ENCODE measurements at regions not wholly inside any gene's neighbourhood (a gene's known extent, or its start where the extent isn't known, plus 50 kb on each side); places are given as distances from the start of the nearest gene placed in this dataset.

DNA sequence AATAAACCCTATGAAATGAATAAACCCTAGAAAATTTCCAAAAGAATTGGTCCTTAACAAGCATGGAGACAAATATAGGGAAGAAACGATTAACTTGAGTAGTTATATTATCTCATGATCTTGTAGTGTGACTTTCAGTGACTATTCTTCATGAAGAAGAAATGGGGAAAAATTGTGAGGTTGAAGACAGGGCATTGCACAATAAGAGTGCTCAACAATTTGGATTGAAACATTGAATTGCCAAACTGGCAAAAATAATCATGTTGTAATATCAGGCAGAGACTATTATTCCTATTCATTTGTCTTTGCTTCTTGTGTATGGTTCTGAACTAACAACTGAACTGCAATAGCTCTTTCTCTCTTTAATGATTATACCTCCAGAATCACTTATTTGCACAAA lies 605.1 kb downstream of the PCDH7 start:
- DNase-seq: no peak

DNA sequence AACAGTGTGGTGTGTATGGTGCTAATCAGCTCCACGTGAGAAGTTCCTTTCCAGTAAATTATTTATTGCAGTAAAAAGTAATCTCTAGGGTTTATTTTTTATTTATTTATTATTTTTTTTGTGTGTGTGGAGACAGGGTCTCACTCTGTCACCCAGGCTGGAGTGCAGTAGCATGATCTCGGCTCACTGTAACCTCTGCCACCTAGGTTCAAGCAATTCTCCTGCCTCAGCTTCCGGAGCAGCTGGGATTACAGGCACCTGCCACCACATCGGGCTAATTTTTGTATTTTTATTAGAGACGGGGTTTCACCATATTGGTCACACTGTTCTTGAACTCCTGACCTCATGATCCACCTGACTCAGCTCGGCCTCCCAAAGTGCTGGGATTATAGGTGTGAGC lies 606.9 kb downstream of the PCDH7 start:
- no peak for DNase-seq

DNA sequence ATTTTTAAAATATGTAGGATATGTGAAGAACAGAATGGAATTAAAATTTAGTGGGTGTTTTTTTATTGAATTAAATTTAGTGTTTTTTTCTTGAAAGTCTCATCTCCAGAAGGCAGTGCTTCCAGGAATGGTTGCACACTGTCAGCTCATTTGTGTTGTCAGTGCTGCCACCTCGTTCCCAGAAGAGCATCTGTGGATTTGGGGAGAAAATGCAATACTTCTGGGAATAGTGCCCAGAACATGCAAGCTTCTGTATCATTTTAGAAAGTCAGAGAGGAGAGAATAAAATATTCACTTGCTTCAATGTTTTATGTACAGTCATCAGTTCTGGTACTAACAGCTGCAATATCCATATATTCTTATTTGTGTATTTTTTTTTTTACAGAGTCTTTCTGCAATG lies 608.8 kb downstream of the PCDH7 start:
- no peak for DNase-seq

DNA sequence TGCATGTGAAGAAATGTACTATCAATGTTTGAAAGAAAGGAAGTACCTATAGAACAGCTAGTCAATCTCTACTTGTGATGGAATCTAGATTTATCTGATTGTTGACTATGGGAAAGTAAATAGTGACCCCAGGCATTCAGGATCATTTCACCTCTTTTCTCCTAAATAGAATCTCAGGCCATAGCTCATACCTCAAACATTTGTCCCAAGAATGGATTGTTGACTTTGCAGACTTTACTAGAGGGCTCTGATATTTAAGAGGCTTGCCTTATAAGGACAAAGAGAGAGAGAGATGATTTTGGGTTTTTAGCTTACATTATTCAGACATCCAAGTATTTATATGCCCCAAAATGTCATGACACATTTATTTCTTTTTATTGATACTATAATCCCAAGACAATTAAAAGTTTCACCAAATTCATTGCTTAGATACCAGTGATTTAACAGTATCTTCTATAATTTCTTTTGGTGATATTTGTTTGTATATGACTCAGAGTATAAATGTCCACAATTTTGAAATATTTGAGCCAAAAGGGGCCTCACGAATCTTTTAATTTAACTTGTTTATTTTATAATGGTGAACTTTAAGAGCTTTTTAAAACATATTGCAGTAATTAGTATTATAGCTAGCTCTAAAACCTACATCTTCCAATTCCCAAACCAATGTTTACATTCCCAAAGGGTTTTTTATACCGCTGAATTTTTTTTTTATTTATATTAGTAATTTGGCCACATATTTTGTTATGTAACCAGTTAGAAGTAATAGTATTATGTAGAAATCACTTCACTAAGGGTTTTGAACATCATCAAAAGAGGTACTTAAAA lies 614.1 kb downstream of the PCDH7 start:
- no peak for DNase-seq

DNA sequence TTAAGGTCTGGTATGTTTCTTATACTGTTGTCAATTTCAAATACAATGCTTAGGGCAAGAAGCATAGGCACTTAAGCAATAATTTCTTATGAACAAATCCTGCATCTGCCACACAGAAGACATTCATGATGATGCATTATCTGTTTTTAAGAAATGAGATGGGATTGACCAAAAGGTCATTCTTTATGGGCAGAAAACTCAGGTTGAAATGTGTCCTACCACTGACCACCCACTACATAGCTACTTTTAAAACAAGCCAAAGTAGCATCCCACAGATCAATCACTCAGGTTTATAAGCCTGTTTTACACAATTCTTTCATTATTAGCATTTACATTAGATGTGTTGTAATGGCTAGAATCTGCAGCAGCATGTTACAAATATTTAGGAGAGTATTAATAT lies 617.8 kb downstream of the PCDH7 start:
- no peak for DNase-seq

DNA sequence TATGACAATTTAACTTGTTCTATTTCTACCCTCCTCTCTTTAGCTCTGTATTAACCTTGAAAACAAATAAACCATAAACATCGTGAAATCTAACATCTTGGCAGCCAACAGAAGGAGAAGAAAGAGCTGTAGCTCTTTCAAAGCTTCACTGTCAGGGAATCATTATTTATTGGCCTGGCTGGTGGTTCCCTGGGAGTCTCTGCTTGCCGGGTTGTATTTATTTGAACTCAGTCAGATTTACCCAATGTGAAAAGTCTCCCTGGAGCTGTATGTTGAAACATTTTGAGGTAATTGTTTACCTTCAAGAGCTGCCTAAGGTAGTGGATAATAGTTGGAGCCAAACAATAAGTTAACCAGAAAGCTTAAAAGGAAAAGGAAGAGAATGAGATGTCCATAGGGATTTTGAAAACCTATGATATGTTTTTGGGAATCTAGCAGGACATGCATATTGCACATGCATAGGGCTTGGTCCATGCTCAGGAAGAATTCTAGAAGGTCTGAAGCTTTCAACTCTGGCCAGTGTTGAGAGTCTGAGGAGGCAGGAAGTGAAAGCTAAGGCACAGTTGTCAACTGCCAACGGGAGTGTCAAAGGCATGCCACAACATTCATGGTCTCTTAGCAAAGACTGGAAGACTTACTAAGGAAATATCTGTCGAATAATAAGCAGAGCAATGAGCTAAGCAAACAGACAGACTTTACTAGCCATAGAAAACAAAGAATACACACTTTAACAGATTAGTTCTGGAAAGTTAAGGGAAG lies 621.6 kb downstream of the PCDH7 start:
- no peak for DNase-seq

DNA sequence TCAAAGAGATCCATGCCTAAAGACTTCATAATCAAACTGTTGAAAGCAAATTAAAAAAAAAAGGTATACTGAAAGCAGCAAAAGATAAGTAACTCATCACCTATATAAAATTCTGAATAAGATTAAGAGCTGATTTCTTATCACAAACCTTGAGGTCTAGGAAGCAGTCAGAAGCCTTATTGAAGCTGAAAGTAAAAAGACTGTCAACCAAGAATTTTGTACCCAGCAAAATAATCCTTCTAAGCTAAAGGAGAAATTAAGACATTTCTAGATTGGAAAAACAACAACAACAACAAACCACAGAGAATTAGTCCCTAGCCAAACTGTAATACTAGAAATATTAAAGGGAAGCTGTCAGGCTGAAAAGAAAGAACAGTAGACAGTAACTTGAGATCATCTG lies 622.9 kb downstream of the PCDH7 start:
- DNase-seq: no peak

DNA sequence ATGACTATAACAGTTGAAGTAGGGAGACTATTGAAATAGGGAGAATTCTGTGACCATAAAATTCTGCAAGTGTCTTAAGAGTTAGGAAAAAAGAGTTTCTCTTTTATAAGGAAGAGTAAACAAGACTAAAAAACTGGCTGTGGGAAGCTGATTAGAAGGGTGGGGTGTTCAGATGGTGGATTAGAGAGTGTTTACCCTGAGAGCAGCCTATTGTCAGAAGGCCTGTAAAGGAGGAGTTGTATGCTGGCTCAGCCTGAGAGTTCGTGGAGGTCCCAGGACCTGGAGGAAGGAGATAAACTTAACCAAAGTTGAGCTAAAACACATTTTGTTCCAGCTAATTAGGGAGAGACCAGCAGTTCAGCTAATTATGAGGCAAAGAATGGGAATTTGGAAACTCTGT lies 629.7 kb downstream of the PCDH7 start:
- DNase-seq: no peak

DNA sequence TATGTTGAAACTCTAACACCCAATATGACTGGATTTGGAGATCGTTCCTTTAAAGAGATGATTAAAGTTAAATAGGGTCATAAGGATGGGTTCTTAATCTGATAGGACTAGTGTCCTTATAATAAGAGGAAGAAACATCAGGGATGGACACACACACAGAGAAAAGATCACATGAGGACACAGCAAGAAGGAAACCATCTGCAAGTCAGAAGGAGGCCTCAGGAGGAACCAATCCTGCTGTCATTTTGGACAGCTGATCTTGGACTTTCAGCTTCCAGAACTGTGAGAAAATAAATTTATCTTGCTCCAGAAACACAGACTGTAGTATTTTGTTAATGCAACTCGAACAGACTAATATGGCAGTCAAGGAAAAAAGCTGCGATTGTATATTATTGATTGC lies 631.5 kb downstream of the PCDH7 start:
- DNase-seq: no peak

DNA sequence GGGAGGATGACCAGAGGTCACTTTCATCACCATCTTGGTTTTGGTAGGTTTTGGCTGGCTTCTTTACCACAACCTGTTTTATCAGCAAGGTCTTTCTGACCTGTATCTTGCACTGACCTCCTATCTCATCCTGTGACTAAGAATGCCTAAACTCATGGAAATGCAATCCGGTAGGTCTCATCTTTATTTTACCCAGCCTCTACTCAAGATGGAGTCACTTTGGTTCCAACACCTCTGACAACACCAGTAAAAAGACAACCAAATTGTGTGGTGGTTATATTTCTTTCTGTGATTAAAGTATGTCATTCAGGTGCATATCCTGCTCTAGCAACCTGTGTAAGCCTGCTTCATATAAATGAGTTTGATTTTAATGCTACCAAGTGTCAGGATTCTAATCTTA lies 636.7 kb downstream of the PCDH7 start:
- no peak for DNase-seq

DNA sequence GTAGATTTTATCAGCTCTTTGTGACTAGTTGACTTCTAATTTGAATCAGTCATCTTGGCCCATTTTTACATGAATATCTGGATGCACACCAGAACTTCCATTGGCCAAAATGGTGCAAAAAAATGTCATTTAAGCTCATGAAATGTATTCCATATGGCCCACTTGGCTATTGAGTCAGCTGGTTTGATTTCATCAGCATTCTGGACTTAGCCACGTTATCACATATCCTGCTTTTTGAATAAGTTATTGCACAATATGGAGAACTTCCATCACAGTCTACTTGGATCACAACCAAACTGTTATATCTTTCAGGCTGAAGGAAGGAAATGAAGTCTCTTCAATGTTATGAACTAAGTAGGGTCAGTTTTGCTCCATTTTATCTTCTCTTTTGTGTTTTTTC lies 640.6 kb downstream of the PCDH7 start:
- no peak for DNase-seq

DNA sequence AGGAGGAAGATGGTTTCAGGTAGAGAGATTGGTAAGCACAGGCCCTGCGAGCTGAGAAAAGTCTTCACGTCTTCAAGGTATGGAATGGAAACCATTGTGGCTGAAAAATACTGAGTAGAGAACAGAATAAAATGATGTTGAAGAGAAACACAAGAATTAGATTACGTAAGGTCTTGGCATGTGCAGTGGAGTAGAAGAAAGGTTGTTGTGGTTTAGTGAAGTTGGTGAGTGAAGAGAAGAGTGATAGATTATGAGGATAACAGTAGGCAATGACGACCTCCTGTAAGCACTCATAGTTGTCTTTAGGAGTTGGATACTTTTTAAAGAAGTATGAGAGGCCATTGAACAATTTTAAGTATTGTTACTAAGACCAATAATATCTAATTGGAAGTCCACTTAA lies 642.6 kb downstream of the PCDH7 start:
- no peak for DNase-seq

DNA sequence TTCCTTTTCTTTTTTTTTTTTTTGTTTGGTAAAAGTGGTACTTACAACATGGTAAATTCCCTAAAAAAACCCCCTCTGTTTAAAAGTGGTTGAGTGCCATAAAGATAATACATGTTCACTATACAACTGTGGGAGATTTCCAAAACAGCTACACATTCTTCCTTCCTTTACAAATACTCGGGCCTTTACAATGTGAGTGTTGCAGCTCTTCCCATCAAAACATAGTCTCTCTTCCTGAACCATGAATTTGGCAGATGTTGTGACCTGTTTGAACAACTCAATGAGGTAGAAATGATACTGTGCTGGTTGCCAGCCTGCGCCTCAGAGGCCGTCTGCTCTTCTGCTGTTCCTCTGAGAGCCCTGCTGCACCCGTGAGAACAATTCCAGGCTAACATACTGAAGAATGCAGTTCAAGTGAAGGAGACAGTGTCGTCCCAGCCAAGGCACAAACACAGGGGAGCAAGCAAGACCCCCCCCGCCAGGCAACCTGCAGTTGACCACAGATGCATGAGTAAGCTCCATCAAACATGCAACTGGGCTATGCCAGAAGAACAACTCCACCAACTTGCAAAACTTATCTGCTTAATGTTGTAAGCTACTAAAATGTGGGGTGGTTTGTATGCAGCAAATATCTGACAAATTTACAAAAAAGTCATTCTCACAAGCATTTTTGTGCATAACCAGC lies 645.0 kb downstream of the PCDH7 start:
- no peak for DNase-seq

DNA sequence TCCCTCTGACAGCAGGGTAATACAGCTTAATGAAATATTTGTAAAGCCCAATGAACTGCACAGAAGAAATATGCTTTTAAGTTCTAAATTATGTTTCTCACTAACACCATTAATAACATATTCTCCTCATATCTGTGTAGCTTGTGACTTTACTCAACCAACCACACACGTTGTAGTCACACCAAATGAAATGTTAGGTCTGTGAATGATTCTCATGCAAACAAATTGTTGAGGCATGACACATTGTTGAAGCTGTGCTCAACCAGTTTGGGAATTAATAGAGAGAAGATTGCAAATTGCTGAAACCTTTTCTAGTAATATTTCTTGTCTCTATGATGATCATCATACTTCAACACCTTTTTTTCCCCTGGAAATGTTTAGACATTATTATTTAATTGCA lies 645.9 kb downstream of the PCDH7 start:
- DNase-seq: no peak

DNA sequence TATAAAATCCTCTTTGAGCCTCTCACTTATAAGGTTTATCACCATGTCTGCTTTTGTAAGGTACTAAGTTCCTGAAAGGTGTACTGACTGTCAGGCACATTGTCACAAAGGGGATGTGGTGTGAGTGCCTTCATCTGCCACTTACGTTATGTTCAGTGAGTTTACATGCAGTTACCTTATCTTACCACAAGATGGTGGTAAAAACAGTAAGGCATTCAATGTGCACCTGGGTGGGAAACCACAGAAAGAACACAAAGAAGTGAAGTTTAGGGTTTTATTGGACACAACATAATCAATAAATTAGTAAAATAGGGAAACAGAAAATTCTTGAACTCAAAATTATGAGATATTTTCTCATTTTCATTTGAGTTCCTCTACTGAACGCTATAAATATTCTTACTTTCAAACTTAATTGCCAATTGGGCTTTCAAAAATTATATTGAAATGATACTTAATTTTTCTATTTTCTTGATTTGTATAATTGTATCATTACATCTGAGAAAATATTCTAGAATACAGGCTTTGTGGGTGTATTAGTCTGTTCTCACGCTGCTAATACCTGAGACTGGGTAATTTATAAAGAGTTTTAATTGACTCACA lies 650.8 kb downstream of the PCDH7 start:
- no peak for DNase-seq

DNA sequence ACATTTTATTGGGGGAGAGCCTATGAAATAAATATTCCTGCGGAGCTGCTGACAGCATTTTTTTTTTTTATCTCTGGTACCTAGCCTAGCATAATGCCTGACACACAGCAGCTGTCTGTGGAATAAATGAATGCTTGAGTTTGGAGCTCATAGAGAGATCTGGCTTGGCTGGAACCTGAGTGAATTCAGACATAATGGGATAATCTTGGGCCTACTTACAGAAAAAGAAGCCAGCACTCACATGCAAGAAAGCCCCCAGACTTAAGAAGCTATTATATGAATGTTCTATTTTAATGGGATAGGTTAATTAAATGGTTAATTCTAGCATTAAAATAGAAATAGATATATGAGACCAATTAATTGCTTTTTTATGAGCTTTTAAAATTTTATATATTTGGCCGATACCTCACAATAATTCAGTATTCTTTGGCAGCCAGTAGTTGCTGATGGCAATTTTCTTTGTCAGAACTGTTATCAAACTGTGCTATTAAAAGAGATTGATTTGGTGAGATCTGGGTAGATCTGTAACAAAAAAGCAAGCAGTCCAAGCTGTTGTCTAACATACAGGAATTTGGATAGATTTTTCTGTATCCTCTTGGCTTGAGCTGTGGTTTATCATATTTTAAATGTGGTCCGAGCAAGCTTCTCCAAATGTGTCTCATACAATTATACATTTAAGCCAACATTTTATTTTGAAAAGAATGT lies 654.2 kb downstream of the PCDH7 start:
- DNase-seq: no peak

DNA sequence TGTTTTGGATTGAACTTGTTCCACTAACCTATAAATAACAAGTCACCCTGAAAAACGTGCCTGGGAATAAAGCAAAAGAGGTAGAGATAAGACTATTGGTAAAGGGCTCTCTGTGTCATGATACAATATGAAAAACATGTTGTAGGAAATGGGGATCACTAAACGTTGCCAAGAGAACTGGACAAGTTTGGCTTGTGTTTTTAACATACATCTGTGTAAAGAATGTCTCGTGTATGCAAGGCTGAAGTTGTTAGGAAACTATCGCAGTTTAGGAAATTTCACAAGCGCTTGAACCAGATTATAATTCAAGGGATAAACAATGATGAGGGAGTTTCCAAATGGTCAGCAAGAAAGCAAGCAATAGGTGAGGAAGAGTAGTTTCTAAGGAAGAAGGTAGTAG lies 655.8 kb downstream of the PCDH7 start:
- DNase-seq: no peak

DNA sequence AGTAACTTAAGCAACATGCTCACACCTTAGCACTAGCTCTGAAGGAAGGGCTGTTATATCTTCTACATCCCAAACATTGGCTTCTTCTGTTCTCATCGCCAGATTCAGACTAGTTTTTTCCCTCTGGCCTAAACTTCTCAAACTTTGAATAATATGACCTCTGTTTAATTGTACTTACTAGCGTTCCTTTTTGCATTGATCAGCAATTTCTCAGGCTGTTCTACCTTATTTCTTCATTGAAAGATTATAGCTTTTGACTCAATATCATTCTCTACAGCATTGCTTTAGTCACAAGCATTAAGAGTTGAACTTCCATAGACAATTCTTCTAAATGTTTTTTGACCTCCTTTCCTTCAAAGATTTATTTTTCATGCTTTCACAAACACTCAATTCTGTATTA lies 659.2 kb downstream of the PCDH7 start:
- DNase-seq: no peak

DNA sequence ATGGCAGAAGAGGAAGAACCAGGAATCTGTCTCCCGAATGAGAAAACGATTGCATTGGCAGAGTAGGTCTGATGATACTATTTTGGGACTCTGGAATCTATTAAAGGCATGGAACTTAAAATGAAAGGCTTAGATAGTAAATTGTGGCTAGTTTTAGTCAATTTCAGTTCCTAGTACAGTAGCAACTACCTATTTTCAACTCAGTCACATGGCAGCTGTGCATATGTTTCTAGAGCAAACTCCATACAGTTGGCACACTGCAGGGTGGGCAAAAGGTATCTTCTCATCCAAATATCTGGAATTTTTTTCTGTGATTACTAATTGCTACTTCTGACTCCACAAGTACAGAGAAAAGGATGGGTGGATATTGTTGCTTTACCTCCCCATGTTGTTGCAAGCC lies 663.6 kb downstream of the PCDH7 start:
- DNase-seq: no peak

DNA sequence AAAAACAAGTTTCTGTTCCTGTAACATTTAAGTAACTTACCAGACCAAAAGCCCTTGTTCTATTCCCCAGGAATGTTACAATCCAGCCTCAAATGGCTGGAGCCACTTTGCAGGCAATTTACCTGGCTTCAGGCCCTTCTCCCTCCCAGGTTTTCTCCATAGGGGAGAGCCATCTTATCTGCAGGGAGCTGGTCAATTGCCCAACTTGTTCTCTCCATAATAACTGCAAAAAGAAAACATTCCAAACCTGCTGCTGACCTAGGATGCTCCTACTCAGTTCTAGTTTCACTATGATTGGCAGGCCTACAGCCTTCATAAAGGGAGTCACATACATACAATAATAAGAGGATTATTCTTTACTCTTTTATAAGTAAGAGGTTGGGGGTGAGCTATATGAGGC lies 670.7 kb downstream of the PCDH7 start:
- DNase-seq: no peak

DNA sequence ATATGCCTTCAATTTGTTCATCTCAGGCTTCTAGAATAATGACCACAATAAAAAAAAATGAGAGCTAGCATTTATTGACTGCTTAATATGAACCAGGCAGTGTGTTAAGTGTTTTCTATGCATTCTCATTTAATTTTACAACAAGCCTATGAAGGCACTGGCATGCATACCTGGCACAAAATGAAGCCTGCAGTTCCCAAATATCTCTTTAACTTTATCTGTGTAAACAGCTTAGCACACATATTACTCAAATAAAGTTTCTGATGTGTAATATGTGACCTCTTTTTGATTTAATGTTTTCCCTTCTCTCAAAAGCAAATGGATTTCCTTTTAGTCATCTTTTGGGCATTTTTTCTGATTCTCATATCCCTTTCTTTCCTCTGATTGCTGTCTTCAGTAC lies 671.8 kb downstream of the PCDH7 start:
- no peak for DNase-seq

DNA sequence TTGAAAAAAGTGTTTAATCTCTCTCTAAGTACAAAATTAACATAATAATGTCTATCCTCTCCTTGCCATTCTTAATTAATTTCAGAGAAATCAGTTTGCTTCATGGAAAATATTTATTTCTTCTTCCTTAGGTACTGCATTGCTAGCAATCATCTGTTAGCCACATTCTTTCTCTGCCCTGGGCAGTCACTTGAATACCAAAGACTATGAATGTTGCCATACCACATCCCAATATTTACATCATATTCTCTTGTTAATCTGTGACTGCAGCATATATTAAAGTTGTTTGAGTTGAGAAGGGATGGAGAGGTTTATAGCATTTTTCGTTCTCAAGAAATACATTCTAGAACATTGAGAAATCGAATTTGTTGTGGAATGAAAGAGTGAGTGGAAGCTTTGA lies 672.8 kb downstream of the PCDH7 start:
- DNase-seq: no peak

DNA sequence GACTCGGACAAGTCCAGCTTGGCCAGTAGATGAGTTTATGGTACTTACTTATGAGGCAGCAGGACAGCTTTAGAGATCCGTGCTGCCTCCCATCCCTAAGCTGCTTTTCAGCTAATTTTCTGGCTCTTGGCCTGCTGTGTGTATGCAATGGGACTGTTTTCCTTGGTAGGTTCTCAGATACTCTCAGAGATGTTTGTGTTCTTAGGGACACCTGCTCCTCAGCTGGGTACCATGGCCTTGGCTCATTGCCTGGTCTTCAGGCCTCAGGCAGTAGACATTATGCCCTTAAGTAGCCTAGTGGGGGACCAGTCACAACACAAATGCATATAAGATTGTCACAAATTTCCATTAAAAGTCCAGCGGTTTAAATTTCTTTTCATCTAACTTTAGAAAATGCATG lies 688.0 kb downstream of the PCDH7 start:
- no peak for DNase-seq
